ENCODE measurements at regions not wholly inside any gene's neighbourhood (a gene's known extent, or its start where the extent isn't known, plus 50 kb on each side); places are given as distances from the start of the nearest gene placed in this dataset.

DNA sequence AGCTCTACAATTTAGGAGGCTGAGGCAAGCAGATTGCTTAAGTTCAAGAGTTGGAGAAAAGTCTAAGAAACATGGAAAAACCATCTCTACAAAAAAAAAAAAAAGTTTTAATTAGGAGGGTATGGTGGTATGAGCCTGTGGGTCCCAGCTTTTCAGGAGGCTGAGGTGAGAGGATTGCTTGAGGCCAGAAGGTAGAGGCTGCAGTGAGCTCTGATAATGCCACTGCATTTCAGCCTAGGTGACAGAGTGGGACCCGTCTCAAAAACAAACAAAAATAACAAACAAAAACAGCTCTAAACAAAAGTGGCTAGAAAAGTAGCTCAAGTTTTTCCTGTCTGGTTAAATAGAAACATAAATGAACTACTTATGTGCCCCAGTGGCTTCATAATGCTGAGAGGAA lies 2133.6 kb upstream of the DEFB115 start:
- dilution Hi-C loops (cut with MboI; ENCODE audit: extremely low pct_ligation_motif_present, low sequenced_read_pairs) = no loop called here
- no peak for FAIRE-seq

More for the DNA sequence above, 2133.6 kb upstream of the DEFB115 start:
- DNase-seq (ENCODE audit: low read depth, low spot score) = no peak
- Histone ChIP-seq H4K20me1 (ENCODE audit: control insufficient read depth, extremely low read depth, insufficient read depth, low read length) (no peaks in the 10 kb centered on the region), H3K9me3 (ENCODE audit: control insufficient read depth, low read depth, low read length) (peaks cover 15% of the 10 kb centered on the region), H3K4me1 (ENCODE audit: control insufficient read depth, extremely low read depth, insufficient read depth, low read length) (no peaks in the 10 kb centered on the region), H3K79me2 (ENCODE audit: control insufficient read depth, insufficient read depth, low read length) (no peaks in the 10 kb centered on the region), H2AFZ (ENCODE audit: control insufficient read depth, low read length) (no peak overlapping the region), H3K36me3 (ENCODE audit: control insufficient read depth in 2 of 2, extremely low read depth in 1 of 2, insufficient read depth in 2 of 2, low read length in 2 of 2) (no peaks in the 10 kb centered on the region), H3K9ac (ENCODE audit: control insufficient read depth, extremely low read depth, insufficient read depth, low read length) (no peak overlapping the region), H3K9me1 (ENCODE audit: control insufficient read depth, extremely low read depth, insufficient read depth, low read length) (no peaks in the 10 kb centered on the region), H3K4me2 (ENCODE audit: control insufficient read depth, extremely low read depth, insufficient read depth, low read depth, low read length) (no peak overlapping the region), H3K27me3 (ENCODE audit: control insufficient read depth, extremely low read depth, insufficient read depth, low read length) (no peaks in the 10 kb centered on the region), H3K4me3 (ENCODE audit: control insufficient read depth in 2 of 3, extremely low read depth in 1 of 3, insufficient read depth in 2 of 3, low read depth in 1 of 3, low read length in 3 of 3) (no peak overlapping the region), H3K27ac (ENCODE audit: control insufficient read depth, insufficient read depth, low read length) (no peak overlapping the region)
- TF ChIP-seq EZH2 (IDR thresholded peaks at IDR 0.05; ENCODE audit: low read length) = no peak
- TF ChIP-seq, protein P1, sequence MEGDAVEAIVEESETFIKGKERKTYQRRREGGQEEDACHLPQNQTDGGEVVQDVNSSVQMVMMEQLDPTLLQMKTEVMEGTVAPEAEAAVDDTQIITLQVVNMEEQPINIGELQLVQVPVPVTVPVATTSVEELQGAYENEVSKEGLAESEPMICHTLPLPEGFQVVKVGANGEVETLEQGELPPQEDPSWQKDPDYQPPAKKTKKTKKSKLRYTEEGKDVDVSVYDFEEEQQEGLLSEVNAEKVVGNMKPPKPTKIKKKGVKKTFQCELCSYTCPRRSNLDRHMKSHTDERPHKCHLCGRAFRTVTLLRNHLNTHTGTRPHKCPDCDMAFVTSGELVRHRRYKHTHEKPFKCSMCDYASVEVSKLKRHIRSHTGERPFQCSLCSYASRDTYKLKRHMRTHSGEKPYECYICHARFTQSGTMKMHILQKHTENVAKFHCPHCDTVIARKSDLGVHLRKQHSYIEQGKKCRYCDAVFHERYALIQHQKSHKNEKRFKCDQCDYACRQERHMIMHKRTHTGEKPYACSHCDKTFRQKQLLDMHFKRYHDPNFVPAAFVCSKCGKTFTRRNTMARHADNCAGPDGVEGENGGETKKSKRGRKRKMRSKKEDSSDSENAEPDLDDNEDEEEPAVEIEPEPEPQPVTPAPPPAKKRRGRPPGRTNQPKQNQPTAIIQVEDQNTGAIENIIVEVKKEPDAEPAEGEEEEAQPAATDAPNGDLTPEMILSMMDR (optimal IDR thresholded peaks at IDR 0.05 in 1 of 3, IDR thresholded peaks at IDR 0.05 in 1 of 3, conservative IDR thresholded peaks at IDR 0.05 in 1 of 3; ENCODE audit: extremely low read depth in 1 of 3, insufficient read depth in 2 of 3, low read length in 3 of 3) = no peak
